Breast epithelium (tissue), 4 donors: ENCODE measurements at regions not wholly inside any gene's neighbourhood (a gene's known extent, or its start where the extent isn't known, plus 50 kb on each side); places are given as distances from the start of the nearest gene placed in this dataset.

Experiments
- DNase-seq, 2 donors: peaks; one replicate each; pipeline ENCODE4 v3.0.0-alpha.2; 2019; ENCODE audit warnings: low spot score in 2 of 2
- H3K27ac ChIP-seq, 2 donors: fragments of 200-600 bp; sonication (generic) in 1 of 2; one replicate each; pipeline ENCODE4 v1.5.1; 2016 to 2019; ENCODE audit warnings: mild to moderate bottlenecking in 1 of 2
- H3K27me3 ChIP-seq, 2 donors: fragments of 200-600 bp; sonication (generic) in 1 of 2; one replicate each; pipeline versions ENCODE4 v1.5.1 to v1.6.0; 2017 to 2019; ENCODE audit warnings: control low read depth in 1 of 2, mild to moderate bottlenecking in 1 of 2
- H3K36me3 ChIP-seq: fragments of 200-600 bp; one replicate; pipeline ENCODE4 v1.5.1; 2019
- H3K4me1 ChIP-seq, 2 donors: fragments of 200-600 bp; sonication (generic); one replicate each; pipeline ENCODE4 v1.5.1; 2016 to 2019; ENCODE audit warnings: control low read depth in 1 of 2
- H3K4me3 ChIP-seq, 3 donors: fragments of 200-600 bp; sonication (generic); 1 replicate in 2 of 3; 2 replicates in 1 of 3; pipeline ENCODE4 v1.5.1; 2016 to 2019; ENCODE audit warnings: mild to moderate bottlenecking in 3 of 3, moderate library complexity in 2 of 3
- H3K9me3 ChIP-seq, 2 donors: fragments of 200-600 bp; sonication (generic) in 1 of 2; one replicate each; pipeline ENCODE4 v1.5.1; 2016 to 2019; ENCODE audit warnings: control low read depth in 1 of 2
- POLR2A ChIP-seq: fragments of 450-650 bp; IDR thresholded peaks from one replicate; pipeline ENCODE4 v1.6.1; 2016; ENCODE audit warnings: antibody characterized with exemption, mild to moderate bottlenecking, moderate library complexity
- POLR2AphosphoS5 ChIP-seq, 3 donors: sonication (generic); formaldehyde crosslinking; IDR thresholded peaks; one replicate each; pipeline ENCODE4 v1.6.1; 2017; ENCODE audit warnings: antibody characterized with exemption in 3 of 3
- intact Hi-C: fragments of 100-400 bp; cut with DNase I; formaldehyde crosslinking; loops from one replicate; pipeline ENCODE4 v1.15.1; 2023; ENCODE audit warnings: low total_unique reads
- TF ChIP-seq, protein P1 (sequence below), 3 donors: fragments of 450-650 bp; IDR thresholded peaks; one replicate each; pipeline ENCODE4 v1.5.1; 2016 to 2017; ENCODE audit warnings: antibody characterized with exemption in 3 of 3, mild to moderate bottlenecking in 3 of 3, moderate library complexity in 3 of 3

DNA sequence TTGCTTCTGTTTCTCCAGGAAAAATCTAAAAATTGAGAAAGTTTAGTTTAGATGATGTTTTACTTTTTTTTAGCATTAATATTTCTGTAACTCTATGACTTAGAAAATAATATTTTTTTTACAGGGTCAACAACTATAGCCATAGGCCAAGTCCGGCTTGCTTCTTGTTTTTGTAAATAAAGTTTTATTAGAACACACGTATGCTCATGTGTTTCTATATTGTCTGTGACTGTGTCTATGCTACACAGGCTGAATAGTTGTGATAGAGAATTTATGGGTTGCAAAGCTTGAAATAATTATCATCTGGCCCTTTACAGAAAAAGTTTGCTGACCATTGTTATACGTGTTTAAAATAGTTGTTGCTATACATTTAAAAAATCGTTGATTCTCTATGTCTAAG is 399.2 kb downstream of the EPM2A start:
- no peaks in the 10 kb centered on the region for H3K9me3 ChIP-seq
- H3K4me3 ChIP-seq = no peak overlapping the region
- TF ChIP-seq POLR2A (no peak), POLR2AphosphoS5 (IDR thresholded peaks at IDR 0.05) (no peak)
- TF ChIP-seq, protein P1, sequence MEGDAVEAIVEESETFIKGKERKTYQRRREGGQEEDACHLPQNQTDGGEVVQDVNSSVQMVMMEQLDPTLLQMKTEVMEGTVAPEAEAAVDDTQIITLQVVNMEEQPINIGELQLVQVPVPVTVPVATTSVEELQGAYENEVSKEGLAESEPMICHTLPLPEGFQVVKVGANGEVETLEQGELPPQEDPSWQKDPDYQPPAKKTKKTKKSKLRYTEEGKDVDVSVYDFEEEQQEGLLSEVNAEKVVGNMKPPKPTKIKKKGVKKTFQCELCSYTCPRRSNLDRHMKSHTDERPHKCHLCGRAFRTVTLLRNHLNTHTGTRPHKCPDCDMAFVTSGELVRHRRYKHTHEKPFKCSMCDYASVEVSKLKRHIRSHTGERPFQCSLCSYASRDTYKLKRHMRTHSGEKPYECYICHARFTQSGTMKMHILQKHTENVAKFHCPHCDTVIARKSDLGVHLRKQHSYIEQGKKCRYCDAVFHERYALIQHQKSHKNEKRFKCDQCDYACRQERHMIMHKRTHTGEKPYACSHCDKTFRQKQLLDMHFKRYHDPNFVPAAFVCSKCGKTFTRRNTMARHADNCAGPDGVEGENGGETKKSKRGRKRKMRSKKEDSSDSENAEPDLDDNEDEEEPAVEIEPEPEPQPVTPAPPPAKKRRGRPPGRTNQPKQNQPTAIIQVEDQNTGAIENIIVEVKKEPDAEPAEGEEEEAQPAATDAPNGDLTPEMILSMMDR (IDR thresholded peaks at IDR 0.05) = no peak
- H3K27ac ChIP-seq = no peak overlapping the region
- no peaks in the 10 kb centered on the region for H3K27me3 ChIP-seq
- H3K36me3 ChIP-seq = no peaks in the 10 kb centered on the region
- intact Hi-C loops = no loop called here
- DNase-seq = no peak
- no peaks in the 10 kb centered on the region for H3K4me1 ChIP-seq

DNA sequence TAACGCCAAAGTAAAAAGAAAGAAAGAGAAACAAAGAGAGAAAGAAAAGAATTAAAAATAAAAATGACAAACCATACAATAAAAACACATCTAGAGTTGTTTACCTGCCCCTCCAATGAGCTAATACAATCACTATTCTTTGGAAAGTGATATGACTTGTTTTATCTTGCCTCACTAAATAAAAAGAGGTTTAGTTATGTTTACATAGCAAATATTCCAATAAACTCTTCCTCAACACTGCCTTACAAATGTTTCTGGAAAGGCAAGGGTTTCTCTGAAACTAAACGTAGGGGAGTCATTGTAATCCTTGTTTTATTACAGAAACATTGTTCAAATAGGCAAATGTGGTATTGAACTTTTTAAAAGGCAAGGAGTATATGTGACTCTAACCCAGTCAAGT is 396.2 kb downstream of the EPM2A start:
- H3K9me3 ChIP-seq = no peaks in the 10 kb centered on the region
- H3K27me3 ChIP-seq = no peaks in the 10 kb centered on the region
- DNase-seq = no peak
- H3K4me3 ChIP-seq = no peak overlapping the region
- H3K36me3 ChIP-seq = no peaks in the 10 kb centered on the region
- TF ChIP-seq POLR2AphosphoS5 (IDR thresholded peaks at IDR 0.05) (no peak), POLR2A (no peak)
- TF ChIP-seq, protein P1 (IDR thresholded peaks at IDR 0.05) = no peak
- no peaks in the 10 kb centered on the region for H3K4me1 ChIP-seq
- intact Hi-C loops = no loop called here
- H3K27ac ChIP-seq = no peak overlapping the region

DNA sequence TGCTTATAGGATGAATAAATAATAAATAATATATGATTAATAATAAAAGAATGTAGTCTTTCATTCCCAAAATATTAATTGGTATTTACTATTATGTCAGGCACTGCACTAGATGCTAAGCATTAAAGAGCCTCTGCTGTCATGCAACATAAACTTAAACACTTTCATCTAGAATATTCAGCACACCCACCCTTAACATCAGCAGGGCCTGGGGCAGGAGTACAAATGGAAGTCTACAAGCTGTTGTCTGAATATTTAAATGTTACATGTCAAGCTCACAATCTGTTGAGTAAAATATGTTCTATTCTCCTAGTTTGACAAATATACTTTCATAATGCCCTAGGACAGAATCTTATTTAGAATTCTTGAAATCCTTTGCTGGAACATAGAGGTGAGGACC is 395.1 kb downstream of the EPM2A start:
- TF ChIP-seq, protein P1 (IDR thresholded peaks at IDR 0.05) = no peak
- TF ChIP-seq POLR2AphosphoS5 (IDR thresholded peaks at IDR 0.05) = no peak
- TF ChIP-seq POLR2A = no peak
- intact Hi-C loops = no loop called here

DNA sequence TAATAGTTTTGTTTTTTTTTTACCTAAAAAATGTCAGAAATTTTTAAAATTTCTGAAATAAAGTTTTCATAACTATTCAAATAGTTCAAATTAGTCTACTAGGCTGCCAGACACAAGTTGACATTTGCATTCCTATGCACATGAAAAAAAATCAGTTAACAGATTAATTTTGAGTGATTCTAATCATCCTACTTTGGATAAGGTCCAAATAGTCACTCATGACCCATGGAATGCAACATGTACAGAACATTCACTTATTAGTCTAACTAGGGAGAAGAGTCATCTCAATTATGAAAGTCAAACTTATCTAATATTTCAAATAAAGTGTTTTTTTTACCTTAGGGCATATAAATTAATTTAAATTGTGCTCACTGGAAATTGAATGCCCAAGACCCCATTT is 390.2 kb downstream of the EPM2A start:
- Histone ChIP-seq H3K27me3 (no peaks in the 10 kb centered on the region), H3K36me3 (no peaks in the 10 kb centered on the region), H3K4me3 (no peak overlapping the region), H3K9me3 (no peaks in the 10 kb centered on the region), H3K27ac (no peak overlapping the region), H3K4me1 (no peaks in the 10 kb centered on the region)
- intact Hi-C loops = no loop called here
- no peak for DNase-seq
- TF ChIP-seq, protein P1 (IDR thresholded peaks at IDR 0.05) = no peak
- TF ChIP-seq POLR2A = no peak
- no peak for TF ChIP-seq POLR2AphosphoS5 (IDR thresholded peaks at IDR 0.05)

More for the DNA sequence above, 395.1 kb downstream of the EPM2A start:
- Histone ChIP-seq H3K9me3 (no peaks in the 10 kb centered on the region), H3K27ac (no peak overlapping the region), H3K4me3 (no peak overlapping the region), H3K27me3 (no peaks in the 10 kb centered on the region), H3K36me3 (no peaks in the 10 kb centered on the region), H3K4me1 (no peaks in the 10 kb centered on the region)
- DNase-seq = no peak

DNA sequence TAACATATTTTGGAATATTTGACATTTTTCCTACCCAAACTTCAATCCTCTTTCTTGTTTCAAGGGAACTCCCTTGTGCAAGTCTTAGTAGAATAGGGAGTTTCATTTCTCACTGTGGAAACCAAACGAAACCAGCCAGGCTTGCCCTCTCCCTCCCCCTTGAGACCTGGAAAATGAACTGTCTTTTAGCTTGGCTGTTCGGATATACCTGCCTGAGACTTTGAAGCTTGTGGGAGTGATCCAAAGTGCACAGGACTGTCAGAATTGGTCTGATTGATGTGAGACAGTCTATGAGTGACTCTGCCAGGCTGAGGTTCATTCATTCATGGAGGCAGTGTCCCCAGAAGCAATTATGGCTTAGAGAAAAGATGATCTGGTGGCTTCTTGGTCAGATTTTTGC is 388.1 kb downstream of the EPM2A start:
- DNase-seq = no peak
- Histone ChIP-seq H3K27me3 (no peaks in the 10 kb centered on the region), H3K27ac (no peak overlapping the region), H3K4me1 (no peaks in the 10 kb centered on the region), H3K36me3 (no peaks in the 10 kb centered on the region), H3K4me3 (no peak overlapping the region), H3K9me3 (no peaks in the 10 kb centered on the region)
- intact Hi-C loops = no loop called here
- no peak for TF ChIP-seq POLR2A
- no peak for TF ChIP-seq POLR2AphosphoS5 (IDR thresholded peaks at IDR 0.05)
- TF ChIP-seq, protein P1 (IDR thresholded peaks at IDR 0.05) = no peak
